Activated CD8-positive, alpha-beta T cell treated with anti-CD3 and anti-CD28 coated beads for 36 hours (primary cell): ENCODE measurements at regions not wholly inside any gene's neighbourhood (a gene's known extent, or its start where the extent isn't known, plus 50 kb on each side); places are given as distances from the start of the nearest gene placed in this dataset.
"Not testable (repeated sequence)": the region's sequence is repeated elsewhere in the genome, so short reads cannot be mapped to it uniquely, and the experiment has no call there.

Source experiments
- ATAC-seq: fragments of 200-7000 bp; cut with Tn5 transposase; one replicate; pipeline ENCODE4 v1.10.0; 2021; ENCODE audit warnings: mild to moderate bottlenecking, moderate library complexity
- CTCF ChIA-PET: fragments of 350-600 bp; sonication (Branson Sonifier 250); formaldehyde crosslinking; loops from one replicate; lab custom pipeline; 2021; ENCODE audit warnings: antibody characterized with exemption; lab: Charles Lee
- POLR2A ChIA-PET: fragments of 350-600 bp; sonication (Branson Sonifier 250); formaldehyde crosslinking; loops from one replicate; lab custom pipeline; 2021; ENCODE audit warnings: antibody characterized with exemption; lab: Charles Lee
- DNase-seq: peaks from one replicate; pipeline ENCODE4 v3.0.0-alpha.2; 2020
- H3K27ac Mint-ChIP-seq: one replicate; pipeline ENCODE4 v1.8.0; 2021; ENCODE audit warnings: mild to moderate bottlenecking, mixed read lengths
- H3K27me3 Mint-ChIP-seq: one replicate; pipeline ENCODE4 v1.8.0; 2021; ENCODE audit warnings: mixed read lengths
- H3K36me3 Mint-ChIP-seq: one replicate; pipeline ENCODE4 v1.8.0; 2021; ENCODE audit warnings: low read depth, mixed read lengths
- H3K4me1 Mint-ChIP-seq: one replicate; pipeline ENCODE4 v1.8.0; 2021; ENCODE audit warnings: low read depth, mixed read lengths
- H3K4me3 Mint-ChIP-seq: one replicate; pipeline ENCODE4 v1.8.0; 2021; ENCODE audit warnings: mild to moderate bottlenecking, moderate library complexity, mixed read lengths
- H3K9me3 Mint-ChIP-seq: one replicate; pipeline ENCODE4 v1.8.0; 2021; ENCODE audit warnings: mixed read lengths
- intact Hi-C: fragments of 100-400 bp; cut with micrococcal nuclease; formaldehyde crosslinking; loops from one replicate; pipeline ENCODE4 v1.10.0; 2022
- TF ChIP-seq, protein P1 (sequence below): fragments of 200-600 bp; IDR thresholded peaks from one replicate; pipeline ENCODE4 v1.8.0; 2022; ENCODE audit warnings: antibody characterized with exemption, mild to moderate bottlenecking

DNA sequence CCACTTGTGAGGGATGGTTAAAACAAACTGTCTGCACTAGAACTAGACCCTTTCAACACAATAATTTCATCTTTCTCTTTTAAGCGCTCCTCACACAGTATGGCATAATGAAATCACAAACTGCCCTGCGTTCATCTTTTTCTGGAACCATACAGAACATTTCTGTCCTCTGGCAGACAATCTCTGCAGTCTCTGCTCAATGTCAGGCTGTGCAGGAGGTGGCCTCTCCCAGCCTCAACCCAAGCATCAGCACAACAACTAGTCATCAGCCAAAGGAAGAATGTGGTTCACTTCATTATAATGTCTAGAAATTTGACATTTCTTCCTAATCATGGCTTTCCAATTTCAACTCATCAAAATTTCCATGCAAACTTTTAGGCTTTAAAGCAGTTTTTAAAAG, 125.1 kb upstream of the STARD13 start:
- no peaks in the 10 kb centered on the region for H3K36me3 Mint-ChIP-seq
- CTCF ChIA-PET: no interaction called here

DNA sequence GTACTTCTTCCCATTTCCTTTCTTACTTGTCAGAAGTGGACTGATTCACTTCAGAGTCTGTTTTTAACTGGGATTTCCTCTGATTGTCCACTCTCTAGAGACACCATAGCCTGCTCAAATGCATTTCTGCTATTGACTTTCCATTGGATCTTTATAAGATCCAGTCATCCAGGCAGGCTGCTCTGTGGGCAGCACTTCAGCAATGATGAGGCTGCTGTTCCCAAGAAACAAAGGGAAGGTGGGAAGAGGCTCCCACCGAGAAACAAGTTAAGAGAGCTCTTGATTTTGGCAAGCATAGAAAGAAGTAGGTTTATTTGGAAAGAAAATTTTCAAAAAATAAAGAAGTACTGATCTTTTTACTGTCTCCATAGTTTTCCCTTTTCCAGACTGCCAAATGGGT, 125.8 kb upstream of the STARD13 start:
- H3K27me3 Mint-ChIP-seq: peaks cover 12% of the 10 kb centered on the region
- no peak for DNase-seq
- TF ChIP-seq, protein P1, sequence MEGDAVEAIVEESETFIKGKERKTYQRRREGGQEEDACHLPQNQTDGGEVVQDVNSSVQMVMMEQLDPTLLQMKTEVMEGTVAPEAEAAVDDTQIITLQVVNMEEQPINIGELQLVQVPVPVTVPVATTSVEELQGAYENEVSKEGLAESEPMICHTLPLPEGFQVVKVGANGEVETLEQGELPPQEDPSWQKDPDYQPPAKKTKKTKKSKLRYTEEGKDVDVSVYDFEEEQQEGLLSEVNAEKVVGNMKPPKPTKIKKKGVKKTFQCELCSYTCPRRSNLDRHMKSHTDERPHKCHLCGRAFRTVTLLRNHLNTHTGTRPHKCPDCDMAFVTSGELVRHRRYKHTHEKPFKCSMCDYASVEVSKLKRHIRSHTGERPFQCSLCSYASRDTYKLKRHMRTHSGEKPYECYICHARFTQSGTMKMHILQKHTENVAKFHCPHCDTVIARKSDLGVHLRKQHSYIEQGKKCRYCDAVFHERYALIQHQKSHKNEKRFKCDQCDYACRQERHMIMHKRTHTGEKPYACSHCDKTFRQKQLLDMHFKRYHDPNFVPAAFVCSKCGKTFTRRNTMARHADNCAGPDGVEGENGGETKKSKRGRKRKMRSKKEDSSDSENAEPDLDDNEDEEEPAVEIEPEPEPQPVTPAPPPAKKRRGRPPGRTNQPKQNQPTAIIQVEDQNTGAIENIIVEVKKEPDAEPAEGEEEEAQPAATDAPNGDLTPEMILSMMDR: no peak
- H3K4me3 Mint-ChIP-seq: no peak overlapping the region
- no peaks in the 10 kb centered on the region for H3K36me3 Mint-ChIP-seq
- ChIA-PET CTCF (no interaction called here), POLR2A (no interaction called here)
- H3K9me3 Mint-ChIP-seq: no peaks in the 10 kb centered on the region
- H3K4me1 Mint-ChIP-seq: no peaks in the 10 kb centered on the region
- intact Hi-C loops: no loop called here
- H3K27ac Mint-ChIP-seq: no peak overlapping the region
- no peak for ATAC-seq

More for the DNA sequence above, 125.1 kb upstream of the STARD13 start:
- H3K4me1 Mint-ChIP-seq: no peaks in the 10 kb centered on the region
- TF ChIP-seq, protein P1: no peak
- POLR2A ChIA-PET: no interaction called here
- ATAC-seq: no peak
- H3K4me3 Mint-ChIP-seq: no peak overlapping the region
- intact Hi-C loops: no loop called here
- no peaks in the 10 kb centered on the region for H3K9me3 Mint-ChIP-seq
- no peak overlapping the region for H3K27ac Mint-ChIP-seq
- H3K27me3 Mint-ChIP-seq: peaks cover 12% of the 10 kb centered on the region
- DNase-seq: no peak

DNA sequence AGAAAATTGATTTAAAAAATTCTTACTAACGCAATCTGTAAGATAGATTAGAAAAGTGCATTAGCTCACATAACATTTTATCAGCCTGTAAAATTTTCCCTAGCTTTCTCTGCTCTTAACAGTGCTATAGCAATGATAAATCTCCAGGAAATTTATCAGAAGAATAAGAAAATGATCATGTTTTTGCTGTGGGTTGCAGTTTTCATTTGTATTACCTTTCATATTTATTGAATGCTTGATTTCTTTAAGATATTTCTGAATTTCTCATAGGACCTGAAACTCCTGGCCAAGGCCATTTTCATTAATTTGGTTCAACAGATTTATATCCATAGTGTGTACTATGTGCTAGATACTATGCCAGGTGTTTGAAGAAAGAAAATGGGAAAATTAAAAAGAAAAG, 130.3 kb upstream of the STARD13 start:
- H3K4me3 Mint-ChIP-seq: no peak overlapping the region
- intact Hi-C loops: no loop called here
- no peaks in the 10 kb centered on the region for H3K36me3 Mint-ChIP-seq
- no peaks in the 10 kb centered on the region for H3K4me1 Mint-ChIP-seq
- CTCF ChIA-PET: no interaction called here
- ATAC-seq (no peak), DNase-seq (no peak)
- TF ChIP-seq, protein P1: no peak
- peaks cover 2% of the 10 kb centered on the region for H3K9me3 Mint-ChIP-seq
- H3K27ac Mint-ChIP-seq: no peak overlapping the region
- peaks cover 25% of the 10 kb centered on the region for H3K27me3 Mint-ChIP-seq
- POLR2A ChIA-PET: interaction anchor here (1.0 kb wide), 1 partner anchor 77 kb away, joined by 3 read pairs; no protein-coding TSS in a partner anchor

DNA sequence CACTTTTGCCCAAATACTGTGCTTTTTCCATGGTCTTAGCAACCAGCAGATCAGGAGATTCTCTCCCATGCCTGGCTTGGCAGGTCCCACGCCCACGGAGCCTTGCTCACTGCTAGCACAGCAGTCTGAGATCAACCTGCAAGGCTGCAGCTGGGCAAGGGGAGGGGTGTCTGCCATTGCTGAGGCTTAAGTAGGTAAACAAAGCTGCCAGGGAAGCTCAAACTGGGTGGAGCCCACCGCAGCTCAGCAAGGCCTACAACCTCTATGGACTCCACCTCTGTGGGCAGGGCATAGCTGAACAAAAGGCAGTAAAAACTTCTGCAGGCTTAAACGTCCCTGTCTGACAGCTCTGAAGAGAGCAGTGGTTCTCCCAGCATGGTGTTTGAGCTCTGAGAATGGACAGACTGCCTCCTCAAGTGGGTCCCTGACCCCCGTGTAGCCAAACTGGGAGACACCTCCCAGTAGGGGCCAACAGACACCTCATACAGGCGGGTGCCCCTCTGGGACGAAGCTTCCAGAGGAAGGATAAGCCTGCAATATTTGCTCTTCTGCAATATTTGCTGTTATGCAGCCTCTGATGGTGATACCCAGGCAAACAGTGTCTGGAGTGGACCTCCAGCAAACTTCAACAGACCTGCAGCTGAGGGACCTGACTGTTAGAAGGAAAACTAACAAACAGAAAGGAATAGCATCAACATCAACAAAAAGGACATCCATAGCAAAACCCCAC, 132.8 kb upstream of the STARD13 start:
- H3K4me3 Mint-ChIP-seq, H3K9me3 Mint-ChIP-seq, H3K4me1 Mint-ChIP-seq, DNase-seq, H3K27ac Mint-ChIP-seq, intact Hi-C loops, POLR2A ChIA-PET, H3K36me3 Mint-ChIP-seq, ATAC-seq: not testable (repeated sequence)
- CTCF ChIA-PET: interaction anchor here (0.6 kb wide), 1 partner anchor 156 kb away, joined by 3 read pairs; no protein-coding TSS in a partner anchor
- peaks cover 26% of the 10 kb centered on the region for H3K27me3 Mint-ChIP-seq

DNA sequence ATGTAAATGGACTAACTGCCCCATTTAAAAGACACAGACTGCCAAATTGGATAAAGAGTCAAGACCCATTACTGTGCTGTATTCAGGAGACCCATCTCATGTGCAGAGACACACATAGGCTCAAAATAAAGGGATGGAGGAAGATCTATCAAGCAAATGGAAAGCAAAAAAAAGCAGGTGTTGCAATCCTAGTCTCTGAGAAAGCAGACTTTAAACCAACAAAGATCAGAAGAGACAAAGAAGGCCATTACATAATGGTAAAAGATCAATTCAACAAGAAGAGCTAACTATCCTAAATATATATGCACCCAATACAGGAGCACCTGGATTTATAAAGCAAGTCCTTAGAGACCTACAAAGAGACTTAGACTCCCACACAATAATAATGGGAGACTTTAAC, 134.6 kb upstream of the STARD13 start:
- ATAC-seq, H3K4me3 Mint-ChIP-seq, CTCF ChIA-PET, DNase-seq, H3K36me3 Mint-ChIP-seq, H3K4me1 Mint-ChIP-seq, H3K9me3 Mint-ChIP-seq, POLR2A ChIA-PET, intact Hi-C loops, H3K27ac Mint-ChIP-seq: not testable (repeated sequence)
- peaks cover 26% of the 10 kb centered on the region for H3K27me3 Mint-ChIP-seq

DNA sequence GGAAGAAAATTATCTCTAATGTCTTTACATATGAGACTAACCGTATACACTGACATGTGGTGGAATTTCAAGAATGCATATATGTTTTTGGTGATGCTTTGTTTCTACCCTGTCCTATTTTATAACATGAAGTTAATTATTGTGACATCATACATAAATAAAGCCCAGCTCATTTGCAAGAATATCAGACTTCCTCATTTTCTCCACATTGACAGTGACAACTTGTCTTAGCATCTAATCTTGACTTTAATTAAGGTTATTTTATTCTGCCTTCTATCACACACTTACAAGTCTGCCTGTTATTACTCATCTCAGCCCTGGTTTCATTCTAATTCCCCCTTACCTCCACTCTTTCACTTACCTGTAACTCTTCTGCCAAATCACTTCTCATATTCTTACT, 140.6 kb upstream of the STARD13 start:
- no peaks in the 10 kb centered on the region for H3K9me3 Mint-ChIP-seq
- H3K36me3 Mint-ChIP-seq: no peaks in the 10 kb centered on the region
- no peak overlapping the region for H3K27ac Mint-ChIP-seq
- H3K4me3 Mint-ChIP-seq: no peak overlapping the region
- no peak for ATAC-seq
- intact Hi-C loops: no loop called here
- TF ChIP-seq, protein P1: no peak
- no peak for DNase-seq
- H3K4me1 Mint-ChIP-seq: no peaks in the 10 kb centered on the region
- CTCF ChIA-PET: no interaction called here
- H3K27me3 Mint-ChIP-seq: peaks cover 6% of the 10 kb centered on the region
- POLR2A ChIA-PET: no interaction called here
